ENCODE measurements at regions not wholly inside any gene's neighbourhood (a gene's known extent, or its start where the extent isn't known, plus 50 kb on each side); places are given as distances from the start of the nearest gene placed in this dataset.

DNA sequence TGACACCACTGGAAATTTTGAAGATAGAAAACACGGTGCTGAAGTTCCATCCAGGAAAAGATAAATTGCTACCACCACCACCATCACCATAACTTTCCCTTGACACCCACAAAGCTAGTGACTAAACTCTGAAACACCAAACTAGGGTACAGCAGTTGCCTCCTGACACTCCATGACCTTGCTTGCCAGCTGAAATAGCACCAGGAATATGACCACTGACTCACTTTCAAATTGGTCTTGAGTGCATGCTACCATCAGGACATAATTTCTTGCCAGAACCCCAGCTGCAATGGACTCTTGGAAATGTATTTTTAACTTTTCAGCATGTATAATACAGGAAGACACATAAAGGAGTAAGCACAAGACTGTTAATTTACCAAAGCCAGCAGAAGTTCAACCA, 283.3 kb downstream of the CENPC start:
- no peak for ATAC-seq
- no peak for TF ChIP-seq ISL1 (CRISPR knock-in tag; IDR thresholded peaks at IDR 0.05)
- TF ChIP-seq, protein P1, sequence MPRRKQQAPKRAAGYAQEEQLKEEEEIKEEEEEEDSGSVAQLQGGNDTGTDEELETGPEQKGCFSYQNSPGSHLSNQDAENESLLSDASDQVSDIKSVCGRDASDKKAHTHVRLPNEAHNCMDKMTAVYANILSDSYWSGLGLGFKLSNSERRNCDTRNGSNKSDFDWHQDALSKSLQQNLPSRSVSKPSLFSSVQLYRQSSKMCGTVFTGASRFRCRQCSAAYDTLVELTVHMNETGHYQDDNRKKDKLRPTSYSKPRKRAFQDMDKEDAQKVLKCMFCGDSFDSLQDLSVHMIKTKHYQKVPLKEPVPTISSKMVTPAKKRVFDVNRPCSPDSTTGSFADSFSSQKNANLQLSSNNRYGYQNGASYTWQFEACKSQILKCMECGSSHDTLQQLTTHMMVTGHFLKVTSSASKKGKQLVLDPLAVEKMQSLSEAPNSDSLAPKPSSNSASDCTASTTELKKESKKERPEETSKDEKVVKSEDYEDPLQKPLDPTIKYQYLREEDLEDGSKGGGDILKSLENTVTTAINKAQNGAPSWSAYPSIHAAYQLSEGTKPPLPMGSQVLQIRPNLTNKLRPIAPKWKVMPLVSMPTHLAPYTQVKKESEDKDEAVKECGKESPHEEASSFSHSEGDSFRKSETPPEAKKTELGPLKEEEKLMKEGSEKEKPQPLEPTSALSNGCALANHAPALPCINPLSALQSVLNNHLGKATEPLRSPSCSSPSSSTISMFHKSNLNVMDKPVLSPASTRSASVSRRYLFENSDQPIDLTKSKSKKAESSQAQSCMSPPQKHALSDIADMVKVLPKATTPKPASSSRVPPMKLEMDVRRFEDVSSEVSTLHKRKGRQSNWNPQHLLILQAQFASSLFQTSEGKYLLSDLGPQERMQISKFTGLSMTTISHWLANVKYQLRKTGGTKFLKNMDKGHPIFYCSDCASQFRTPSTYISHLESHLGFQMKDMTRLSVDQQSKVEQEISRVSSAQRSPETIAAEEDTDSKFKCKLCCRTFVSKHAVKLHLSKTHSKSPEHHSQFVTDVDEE (CRISPR knock-in tag; IDR thresholded peaks at IDR 0.05), result no peak
- no peak for TF ChIP-seq TOX (CRISPR knock-in tag; IDR thresholded peaks at IDR 0.05; ENCODE audit: borderline replicate concordance)
- TF ChIP-seq PATZ1 (CRISPR knock-in tag; IDR thresholded peaks at IDR 0.05; ENCODE audit: borderline replicate concordance), result no peak
- no peak for TF ChIP-seq SNAI2 (CRISPR knock-in tag; IDR thresholded peaks at IDR 0.05)

- no peak for ATAC-seq
- TF ChIP-seq ARNTL (CRISPR knock-in tag; IDR thresholded peaks at IDR 0.05; ENCODE audit: borderline replicate concordance, low read depth) (no peak), CSDC2 (CRISPR knock-in tag; IDR thresholded peaks at IDR 0.05) (no peak), PATZ1 (CRISPR knock-in tag; IDR thresholded peaks at IDR 0.05; ENCODE audit: borderline replicate concordance) (no peak), GLIS3 (CRISPR knock-in tag; IDR thresholded peaks at IDR 0.05) (no peak), ZFP3 (CRISPR knock-in tag; IDR thresholded peaks at IDR 0.05) (no peak), ESRRG (CRISPR knock-in tag; IDR thresholded peaks at IDR 0.05) (no peak), TOX (CRISPR knock-in tag; IDR thresholded peaks at IDR 0.05; ENCODE audit: borderline replicate concordance) (no peak), POU6F1 (CRISPR knock-in tag; IDR thresholded peaks at IDR 0.05; ENCODE audit: borderline replicate concordance, low read depth) (no peak), ISL1 (CRISPR knock-in tag; IDR thresholded peaks at IDR 0.05) (no peak), ZNF70 (CRISPR knock-in tag; IDR thresholded peaks at IDR 0.05) (no peak), PPARA (CRISPR knock-in tag; IDR thresholded peaks at IDR 0.05; ENCODE audit: borderline replicate concordance) (no peak)
- TF ChIP-seq, protein P2, sequence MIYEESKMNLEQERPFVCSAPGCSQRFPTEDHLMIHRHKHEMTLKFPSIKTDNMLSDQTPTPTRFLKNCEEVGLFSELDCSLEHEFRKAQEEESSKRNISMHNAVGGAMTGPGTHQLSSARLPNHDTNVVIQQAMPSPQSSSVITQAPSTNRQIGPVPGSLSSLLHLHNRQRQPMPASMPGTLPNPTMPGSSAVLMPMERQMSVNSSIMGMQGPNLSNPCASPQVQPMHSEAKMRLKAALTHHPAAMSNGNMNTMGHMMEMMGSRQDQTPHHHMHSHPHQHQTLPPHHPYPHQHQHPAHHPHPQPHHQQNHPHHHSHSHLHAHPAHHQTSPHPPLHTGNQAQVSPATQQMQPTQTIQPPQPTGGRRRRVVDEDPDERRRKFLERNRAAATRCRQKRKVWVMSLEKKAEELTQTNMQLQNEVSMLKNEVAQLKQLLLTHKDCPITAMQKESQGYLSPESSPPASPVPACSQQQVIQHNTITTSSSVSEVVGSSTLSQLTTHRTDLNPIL (CRISPR knock-in tag; IDR thresholded peaks at IDR 0.05; ENCODE audit: low read depth), result no peak
These were observed 288.8 kb downstream of the CENPC start for GRCh38 chr4:67256388-67257043.

GRCh38 chr4:67250131-67250896, 295.0 kb downstream of the CENPC start:
- no peak for ATAC-seq
- TF ChIP-seq TCF4 (CRISPR knock-in tag; IDR thresholded peaks at IDR 0.05; ENCODE audit: borderline replicate concordance) (no peak), BACH2 (CRISPR knock-in tag; IDR thresholded peaks at IDR 0.05; ENCODE audit: borderline replicate concordance) (no peak), ZFP3 (CRISPR knock-in tag; IDR thresholded peaks at IDR 0.05) (no peak), ARNTL (CRISPR knock-in tag; IDR thresholded peaks at IDR 0.05; ENCODE audit: borderline replicate concordance, low read depth) (no peak), ZFP30 (CRISPR knock-in tag; IDR thresholded peaks at IDR 0.05) (no peak), POU6F1 (CRISPR knock-in tag; IDR thresholded peaks at IDR 0.05; ENCODE audit: borderline replicate concordance, low read depth) (no peak), ESRRG (CRISPR knock-in tag; IDR thresholded peaks at IDR 0.05) (no peak), ZNF8 (CRISPR knock-in tag; IDR thresholded peaks at IDR 0.05) (no peak)
- TF ChIP-seq, protein P1 (CRISPR knock-in tag; IDR thresholded peaks at IDR 0.05), result no peak
- TF ChIP-seq, protein P3, sequence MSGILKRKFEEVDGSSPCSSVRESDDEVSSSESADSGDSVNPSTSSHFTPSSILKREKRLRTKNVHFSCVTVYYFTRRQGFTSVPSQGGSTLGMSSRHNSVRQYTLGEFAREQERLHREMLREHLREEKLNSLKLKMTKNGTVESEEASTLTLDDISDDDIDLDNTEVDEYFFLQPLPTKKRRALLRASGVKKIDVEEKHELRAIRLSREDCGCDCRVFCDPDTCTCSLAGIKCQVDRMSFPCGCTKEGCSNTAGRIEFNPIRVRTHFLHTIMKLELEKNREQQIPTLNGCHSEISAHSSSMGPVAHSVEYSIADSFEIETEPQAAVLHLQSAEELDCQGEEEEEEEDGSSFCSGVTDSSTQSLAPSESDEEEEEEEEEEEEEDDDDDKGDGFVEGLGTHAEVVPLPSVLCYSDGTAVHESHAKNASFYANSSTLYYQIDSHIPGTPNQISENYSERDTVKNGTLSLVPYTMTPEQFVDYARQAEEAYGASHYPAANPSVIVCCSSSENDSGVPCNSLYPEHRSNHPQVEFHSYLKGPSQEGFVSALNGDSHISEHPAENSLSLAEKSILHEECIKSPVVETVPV (CRISPR knock-in tag; IDR thresholded peaks at IDR 0.05), result no peak
